Prostate gland (tissue), 2 donors: ENCODE measurements at regions not wholly inside any gene's neighbourhood (a gene's known extent, or its start where the extent isn't known, plus 50 kb on each side); places are given as distances from the start of the nearest gene placed in this dataset.

Experiments used
- DNase-seq: peaks from one replicate; pipeline ENCODE4 v3.0.0-alpha.2; 2019; ENCODE audit warnings: low spot score
- H3K27ac ChIP-seq, 2 donors: fragments of 200-600 bp; sonication (generic); 2 replicates each; pipeline ENCODE4 v1.5.1; 2017 to 2019
- H3K27me3 ChIP-seq: fragments of 200-600 bp; sonication (generic); replicated peaks from 2 replicates; pipeline ENCODE4 v1.5.1; 2019; ENCODE audit not compliant: insufficient read depth
- H3K36me3 ChIP-seq, 2 donors: fragments of 200-600 bp; sonication (generic); 1 replicate in 1 of 2; 2 replicates in 1 of 2; pipeline versions ENCODE4 v1.5.1 to v1.8.1; 2017 to 2019
- H3K4me1 ChIP-seq: fragments of 200-600 bp; sonication (generic); replicated peaks from 2 replicates; pipeline ENCODE4 v1.5.1; 2019
- H3K4me3 ChIP-seq, 2 donors: fragments of 200-600 bp; sonication (generic); 2 replicates each; pipeline ENCODE4 v1.5.1; 2017 to 2019
- H3K9me3 ChIP-seq: fragments of 200-600 bp; sonication (generic); 2 replicates; pipeline ENCODE4 v1.5.1; 2017
- POLR2A ChIP-seq: fragments of 450-650 bp; IDR thresholded peaks from one replicate; pipeline ENCODE4 v1.6.1; 2016; ENCODE audit warnings: antibody characterized with exemption, mild to moderate bottlenecking
- POLR2AphosphoS5 ChIP-seq: sonication (generic); formaldehyde crosslinking; IDR thresholded peaks from one replicate; pipeline ENCODE4 v1.6.1; 2017; ENCODE audit warnings: antibody characterized with exemption
- WGBS: methylation state at CpG from one replicate; pipeline ENCODE4 v1.1.5; 2018; 5-methylcytosine and 5-hydroxymethylcytosine counted together
- intact Hi-C: fragments of 100-400 bp; cut with DNase I; formaldehyde crosslinking; loops from one replicate; pipeline ENCODE4 v1.14.2; 2022
- TF ChIP-seq, protein P1 (sequence below), 4 experiments: fragments of 200-600 bp in 2 of 4; fragments of 450-650 bp in 2 of 4; sonication (generic) in 2 of 4; IDR thresholded peaks; 1 replicate in 3 of 4; 2 replicates in 1 of 4; pipeline ENCODE4 v1.5.1; 2016 to 2019; ENCODE audit warnings: antibody characterized with exemption in 4 of 4, mild to moderate bottlenecking in 2 of 4, moderate library complexity in 2 of 4

DNA sequence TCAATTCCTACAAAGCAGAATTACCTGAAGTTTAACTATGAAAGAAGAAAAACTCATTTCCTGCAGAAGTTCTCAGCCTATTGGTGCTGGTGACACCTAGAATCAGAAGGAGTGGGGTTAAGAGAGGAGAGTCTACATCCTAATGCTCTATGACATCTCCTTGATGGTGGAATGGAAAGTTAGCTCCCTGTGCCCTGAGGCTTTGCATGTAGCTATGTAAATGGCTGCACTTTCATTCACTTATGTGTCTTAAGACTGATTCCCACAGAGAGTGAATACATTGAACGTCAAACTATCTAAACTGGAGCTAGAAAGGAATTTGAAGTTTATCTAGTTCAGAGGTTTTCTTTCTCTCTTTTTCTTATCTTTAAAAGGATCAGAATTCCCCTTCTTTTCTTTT is 52.1 kb upstream of the ADRB2 start:
- Histone ChIP-seq H3K36me3 (no peaks in the 10 kb centered on the region), H3K27me3 (no peaks in the 10 kb centered on the region), H3K4me3 (no peak overlapping the region), H3K27ac (no peak overlapping the region), H3K9me3 (no peaks in the 10 kb centered on the region), H3K4me1 (no peaks in the 10 kb centered on the region)
- no peak for DNase-seq
- intact Hi-C loops = no loop called here
- 35% methylated on average over 1 of the region's 1 CpG for WGBS
- TF ChIP-seq, protein P1, sequence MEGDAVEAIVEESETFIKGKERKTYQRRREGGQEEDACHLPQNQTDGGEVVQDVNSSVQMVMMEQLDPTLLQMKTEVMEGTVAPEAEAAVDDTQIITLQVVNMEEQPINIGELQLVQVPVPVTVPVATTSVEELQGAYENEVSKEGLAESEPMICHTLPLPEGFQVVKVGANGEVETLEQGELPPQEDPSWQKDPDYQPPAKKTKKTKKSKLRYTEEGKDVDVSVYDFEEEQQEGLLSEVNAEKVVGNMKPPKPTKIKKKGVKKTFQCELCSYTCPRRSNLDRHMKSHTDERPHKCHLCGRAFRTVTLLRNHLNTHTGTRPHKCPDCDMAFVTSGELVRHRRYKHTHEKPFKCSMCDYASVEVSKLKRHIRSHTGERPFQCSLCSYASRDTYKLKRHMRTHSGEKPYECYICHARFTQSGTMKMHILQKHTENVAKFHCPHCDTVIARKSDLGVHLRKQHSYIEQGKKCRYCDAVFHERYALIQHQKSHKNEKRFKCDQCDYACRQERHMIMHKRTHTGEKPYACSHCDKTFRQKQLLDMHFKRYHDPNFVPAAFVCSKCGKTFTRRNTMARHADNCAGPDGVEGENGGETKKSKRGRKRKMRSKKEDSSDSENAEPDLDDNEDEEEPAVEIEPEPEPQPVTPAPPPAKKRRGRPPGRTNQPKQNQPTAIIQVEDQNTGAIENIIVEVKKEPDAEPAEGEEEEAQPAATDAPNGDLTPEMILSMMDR (IDR thresholded peaks at IDR 0.05) = no peak
- TF ChIP-seq POLR2AphosphoS5 = no peak
- TF ChIP-seq POLR2A = no peak

DNA sequence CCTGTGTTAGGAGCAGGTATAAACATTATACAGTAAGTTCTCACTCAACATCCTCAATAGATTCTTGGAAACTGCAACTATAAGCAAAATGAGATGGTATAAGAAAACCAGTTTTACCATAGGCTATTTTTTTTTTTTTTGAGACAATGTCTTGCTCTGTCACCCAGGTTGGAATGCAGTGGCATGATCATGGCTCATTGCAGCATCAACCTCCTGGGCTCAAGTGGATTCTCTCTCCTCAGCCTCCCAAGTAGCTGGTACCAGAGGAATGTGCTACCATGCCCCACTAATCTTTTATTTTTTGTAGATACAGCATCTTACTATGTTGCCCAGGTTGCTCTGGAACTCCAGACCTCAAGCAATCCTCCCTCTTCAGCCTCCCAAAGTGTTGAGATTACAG is 50.1 kb upstream of the ADRB2 start:
- intact Hi-C loops = no loop called here
- TF ChIP-seq POLR2A (no peak), POLR2AphosphoS5 (no peak)
- TF ChIP-seq, protein P1 (IDR thresholded peaks at IDR 0.05) = no peak
- Histone ChIP-seq H3K36me3 (no peaks in the 10 kb centered on the region), H3K4me1 (no peaks in the 10 kb centered on the region), H3K27ac (no peak overlapping the region), H3K9me3 (no peaks in the 10 kb centered on the region), H3K27me3 (no peaks in the 10 kb centered on the region), H3K4me3 (no peak overlapping the region)
- no peak for DNase-seq
